ENCODE measurements at regions not wholly inside any gene's neighbourhood (a gene's known extent, or its start where the extent isn't known, plus 50 kb on each side); places are given as distances from the start of the nearest gene placed in this dataset.
A peak's percentile ranks its signal among the peaks of the same experiment; 100 is the strongest.

GRCh38 chr3:115478359-115478758 lies 145.0 kb upstream of the GAP43 start:
- no peak for DNase-seq

DNA sequence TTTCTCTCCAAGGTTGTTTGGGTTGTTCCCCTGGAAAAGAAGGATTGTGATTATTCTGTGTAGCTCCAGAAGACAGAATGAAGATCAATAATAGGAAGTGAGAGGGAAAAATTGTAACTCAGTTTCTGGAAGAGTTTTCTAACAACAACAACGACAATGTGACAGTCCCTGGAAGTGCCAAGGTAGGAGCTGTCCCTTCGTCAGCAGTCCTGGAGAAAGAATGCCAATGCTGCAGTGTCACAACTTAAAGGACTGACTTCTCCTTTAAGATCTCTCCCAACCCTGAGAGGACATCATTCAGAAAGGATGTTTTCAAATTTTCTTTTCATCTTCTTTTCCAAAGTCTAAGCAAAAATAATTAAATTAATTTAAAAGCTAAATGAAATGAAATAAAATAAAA lies 136.4 kb upstream of the GAP43 start:
- no peak for DNase-seq

GRCh38 chr3:115487968-115488367 lies 135.3 kb upstream of the GAP43 start:
- DNase-seq, result no peak

DNA sequence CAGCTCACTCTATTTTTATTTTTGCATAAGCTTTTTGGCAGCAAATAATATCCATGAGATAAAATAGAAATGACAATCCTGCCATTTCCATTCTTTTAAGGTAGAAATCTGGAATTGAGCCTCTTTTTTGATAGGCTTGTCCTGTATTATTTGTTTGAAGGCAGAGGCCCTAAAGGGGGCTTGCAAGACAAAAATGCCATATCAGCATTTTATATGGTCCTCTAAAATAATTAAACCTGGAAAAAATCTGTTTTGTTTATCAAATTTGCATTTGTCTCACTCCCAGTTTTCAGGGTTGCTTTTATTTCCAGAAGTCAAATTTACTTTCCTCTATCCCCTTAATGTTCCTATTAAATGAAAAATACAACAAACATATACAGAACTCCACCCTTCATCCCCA lies 134.9 kb upstream of the GAP43 start:
- DNase-seq, result no peak

DNA sequence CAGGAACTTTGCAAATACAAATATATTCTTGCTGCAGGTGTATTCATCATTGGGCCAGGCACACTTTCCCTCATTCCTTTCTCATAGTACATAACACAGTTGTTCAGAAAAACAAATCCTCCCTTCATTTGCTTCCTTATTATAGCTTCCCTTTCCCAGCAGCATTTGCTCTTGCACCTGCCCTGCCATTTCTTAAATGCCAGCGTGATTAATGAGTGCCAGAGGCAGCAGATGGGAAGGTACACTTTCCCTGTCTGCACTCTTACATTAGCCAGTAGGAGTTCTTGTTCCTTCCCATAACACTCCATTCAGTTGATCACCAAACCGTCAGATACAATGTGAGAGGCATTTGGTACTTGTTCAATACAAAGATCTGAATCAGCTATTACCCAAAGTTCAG lies 128.5 kb upstream of the GAP43 start:
- no peak for DNase-seq

DNA sequence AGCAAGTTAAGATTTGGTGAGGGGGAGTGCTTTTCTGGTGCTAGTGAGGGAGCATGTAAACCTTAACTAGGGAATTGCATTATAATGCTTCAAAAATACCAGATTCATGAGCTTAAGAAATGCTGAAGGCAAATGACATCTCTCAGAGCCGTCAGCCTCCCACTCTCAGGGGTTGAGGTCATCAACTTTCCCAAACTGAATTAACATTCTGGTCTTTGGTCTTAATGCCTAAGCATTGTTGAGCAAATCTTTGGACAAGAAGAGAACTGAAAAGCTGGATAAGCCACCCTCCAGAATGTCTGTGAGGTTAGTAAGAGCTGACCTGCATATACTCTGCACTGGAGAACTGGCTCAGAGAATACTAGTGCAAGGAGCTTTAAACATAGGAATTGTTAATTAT lies 124.9 kb upstream of the GAP43 start:
- no peak for DNase-seq

DNA sequence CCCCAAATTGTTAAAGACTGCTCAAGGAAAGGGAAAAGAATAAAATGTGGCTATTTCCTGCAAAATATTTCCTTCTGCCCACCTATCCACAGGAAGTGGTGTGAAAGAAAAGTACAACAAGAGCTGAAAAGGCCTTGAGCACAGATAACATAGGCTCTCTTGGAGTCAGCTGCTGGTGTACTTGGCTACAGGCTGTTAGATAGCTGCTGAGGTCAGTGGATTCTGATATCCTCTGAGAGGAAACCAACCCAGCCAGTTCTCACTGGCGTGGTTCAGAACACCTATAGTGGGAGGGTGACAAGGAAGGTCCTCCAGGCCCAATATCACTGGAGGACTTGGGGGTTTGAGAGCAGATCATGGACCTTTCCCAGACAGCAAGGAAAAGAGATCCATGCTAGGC lies 124.4 kb upstream of the GAP43 start:
- no peak for DNase-seq

GRCh38 chr3:115499666-115500065 lies 123.6 kb upstream of the GAP43 start:
- no peak for DNase-seq

DNA sequence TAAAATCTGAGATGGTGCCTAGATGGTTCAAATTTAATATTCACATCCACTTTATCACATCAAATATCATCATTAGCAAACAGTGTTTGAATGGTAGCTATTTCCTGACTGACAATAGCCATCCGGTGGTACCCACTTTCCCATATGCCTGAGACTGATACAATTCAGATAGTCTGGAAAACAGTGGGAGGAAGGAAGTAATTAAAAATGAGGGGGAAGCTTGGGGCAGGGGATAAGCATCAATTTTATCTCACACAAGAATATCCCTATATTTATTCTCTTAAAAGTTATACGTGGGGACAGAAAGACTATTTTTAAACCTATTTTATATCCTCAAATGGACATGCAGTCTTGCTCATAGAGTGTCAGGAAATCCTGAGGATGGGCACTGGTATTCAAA lies 122.5 kb upstream of the GAP43 start:
- DNase-seq, result no peak

- no peak for DNase-seq
Measured at GRCh38 chr3:115502128-115502527, 121.2 kb upstream of the GAP43 start.

DNA sequence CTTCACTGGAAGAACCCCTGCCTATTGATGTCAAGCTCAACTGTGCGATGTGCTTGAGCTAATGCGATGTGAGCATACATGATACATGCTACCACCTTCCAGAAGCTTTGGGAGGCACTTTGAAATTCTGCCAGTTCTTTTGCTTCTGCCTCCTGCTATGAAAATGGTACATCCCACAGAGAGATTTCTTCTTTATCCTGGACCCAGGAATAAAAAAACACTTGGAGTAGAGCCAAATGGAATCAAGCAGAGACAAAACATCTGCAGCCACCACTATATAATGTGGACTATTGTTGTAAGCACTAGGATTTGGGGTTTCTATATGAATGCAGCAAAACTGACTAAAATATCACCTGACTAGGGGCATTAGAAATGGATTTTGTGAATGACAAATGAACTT lies 119.9 kb upstream of the GAP43 start:
- DNase-seq, result no peak

DNA sequence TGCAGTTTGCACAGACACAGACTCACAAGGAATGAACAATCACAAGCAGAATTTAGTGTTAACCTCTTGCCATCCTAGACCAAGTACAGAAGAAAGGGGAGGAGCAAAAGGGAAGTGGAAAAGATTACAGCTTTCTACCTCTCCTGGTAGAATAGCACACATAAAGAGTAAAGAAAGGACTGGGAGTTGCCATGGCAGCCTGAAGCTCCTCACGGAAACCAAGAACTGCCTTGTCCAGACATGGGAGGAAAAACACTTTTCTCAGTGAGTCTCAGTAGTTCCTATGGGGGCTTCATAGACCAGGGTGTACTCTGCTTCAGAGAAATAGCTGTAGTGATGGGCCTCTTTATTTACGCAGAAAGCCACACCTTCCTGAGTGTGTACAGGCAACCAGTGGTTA lies 114.7 kb upstream of the GAP43 start:
- no peak for DNase-seq

DNA sequence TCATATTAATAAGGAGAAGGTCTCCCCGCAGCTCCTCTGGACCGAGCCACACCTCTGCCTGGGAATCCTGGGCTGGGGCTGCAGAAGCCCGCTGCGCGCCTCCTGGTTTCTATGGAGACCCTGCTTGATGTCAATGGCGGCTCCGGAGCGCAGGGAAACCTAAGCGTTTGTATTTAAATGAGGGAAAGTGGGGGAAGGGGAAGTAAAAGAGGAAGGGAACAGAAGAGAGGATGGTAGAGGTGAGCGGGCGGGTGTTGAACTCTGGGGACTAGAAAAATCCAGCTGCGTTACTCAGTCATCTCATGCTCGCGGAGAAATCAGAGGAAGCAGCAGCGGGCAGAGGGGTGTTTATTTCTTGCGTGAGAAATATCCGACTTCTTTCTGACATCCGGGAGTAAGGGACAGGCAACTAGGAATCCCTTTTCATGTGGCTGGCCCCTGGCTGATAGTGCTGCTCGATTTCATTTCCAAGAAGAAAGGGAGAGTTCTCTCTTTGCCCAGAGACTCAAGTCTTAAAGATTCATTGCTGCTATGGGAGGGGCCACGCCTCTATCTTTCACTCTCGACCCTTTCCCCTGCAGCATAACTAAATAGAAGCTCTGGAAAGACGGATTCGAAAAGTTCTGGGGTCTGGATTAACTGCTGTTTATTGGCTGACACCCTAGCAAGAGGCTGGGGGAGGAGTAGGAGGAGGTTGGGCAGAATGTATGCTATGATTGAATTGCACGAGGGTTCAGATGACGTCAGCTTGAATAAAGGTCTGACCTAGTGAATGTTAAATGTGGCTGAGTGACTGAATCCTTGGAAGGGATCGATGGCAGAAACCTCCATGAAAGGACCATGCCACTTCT lies 110.5 kb upstream of the GAP43 start:
- DNase-seq, result peak in 1 of 2 experiments; percentile 2

GRCh38 chr3:115513416-115513800 lies 109.9 kb upstream of the GAP43 start:
- no peak for DNase-seq

DNA sequence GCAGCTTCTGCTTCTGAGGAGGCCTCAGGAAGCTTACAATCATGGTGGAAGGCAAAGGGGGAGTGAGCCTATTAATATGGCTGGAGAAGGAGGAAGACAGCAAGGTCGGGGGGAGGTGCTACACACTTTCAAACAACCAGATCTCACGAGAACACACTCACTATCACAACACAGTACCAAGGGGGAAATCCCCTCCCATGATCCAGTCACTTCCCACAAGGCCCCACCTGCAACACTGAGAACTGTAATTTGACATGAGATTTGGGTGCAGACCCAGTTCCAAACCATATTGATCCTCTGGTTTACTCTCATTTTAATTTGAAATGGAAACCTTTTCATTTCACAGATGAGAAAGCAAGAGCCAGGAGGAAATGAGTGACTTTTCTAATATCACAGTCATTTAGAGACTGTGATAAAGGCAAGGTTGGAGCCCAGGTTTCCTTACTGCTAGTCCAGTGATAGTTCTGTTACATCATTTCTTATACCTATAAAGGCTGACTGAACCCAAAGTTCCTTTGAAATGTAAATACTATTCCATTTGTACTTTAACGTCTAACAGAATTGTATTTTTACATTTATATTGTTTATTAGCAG lies 105.8 kb upstream of the GAP43 start:
- DNase-seq, result no peak

DNA sequence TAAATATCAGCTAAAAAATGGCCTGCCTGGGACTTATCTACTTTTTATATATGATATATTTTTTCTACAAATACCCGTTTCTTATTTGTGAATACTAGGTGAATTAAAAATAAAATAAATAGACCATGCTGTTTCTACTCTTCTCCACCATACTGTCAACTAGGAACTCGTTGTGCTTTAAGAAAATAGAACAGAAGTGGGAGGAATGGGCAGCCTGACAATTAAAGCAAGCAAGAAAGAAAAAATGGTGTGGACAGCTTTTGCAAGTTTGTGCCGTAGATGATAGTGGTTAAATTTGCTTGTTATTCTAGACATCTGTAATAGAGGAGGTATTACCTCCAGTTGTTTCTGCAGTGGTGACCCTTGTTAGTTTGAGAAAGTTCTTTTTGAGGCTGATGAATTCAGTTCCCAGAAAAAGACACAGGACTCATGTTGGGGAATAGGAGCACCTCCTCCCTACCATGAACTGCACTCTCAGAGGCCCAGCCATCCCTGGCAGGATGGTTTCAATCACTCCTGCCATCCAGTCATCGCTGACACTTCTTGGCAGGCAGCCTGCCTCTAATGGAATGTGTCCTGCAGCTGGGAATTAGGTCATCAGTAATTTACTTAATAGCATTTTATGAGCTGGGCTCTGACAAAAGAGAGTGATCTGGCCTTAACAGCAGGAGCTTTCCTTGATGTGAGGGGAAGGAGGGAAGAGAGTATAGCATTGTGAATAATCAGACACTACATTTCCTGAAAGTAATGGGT lies 105.0 kb upstream of the GAP43 start:
- DNase-seq, result no peak

GRCh38 chr3:115520241-115520640 lies 103.1 kb upstream of the GAP43 start:
- DNase-seq, result no peak

DNA sequence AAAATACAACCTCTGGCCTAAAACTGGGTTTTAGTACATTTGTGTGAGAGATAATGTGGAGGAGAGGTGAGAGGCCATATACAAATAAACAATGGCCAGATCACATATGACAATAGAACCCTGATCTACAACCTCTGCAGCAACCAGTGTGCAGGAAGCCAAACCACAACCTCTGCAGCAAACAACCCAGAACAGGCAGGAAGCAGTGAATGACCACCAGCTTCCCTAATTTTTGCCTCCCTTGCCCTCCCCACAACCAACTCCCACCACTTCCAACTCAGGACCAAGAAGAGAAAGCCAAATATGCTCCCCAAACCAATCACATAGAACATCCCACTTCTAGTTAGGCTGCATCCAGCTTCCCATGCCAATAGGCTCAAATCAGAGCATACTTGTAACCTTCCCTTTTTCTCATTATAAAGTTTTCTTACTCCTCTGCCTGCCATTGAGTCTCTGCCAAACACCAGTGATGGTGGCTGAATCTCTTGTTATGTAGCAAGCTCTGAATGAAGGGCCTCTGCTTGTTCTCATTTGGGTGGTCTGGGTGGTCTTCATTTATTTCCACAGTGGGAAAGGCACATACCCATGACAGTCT lies 102.6 kb upstream of the GAP43 start:
- no peak for DNase-seq

DNA sequence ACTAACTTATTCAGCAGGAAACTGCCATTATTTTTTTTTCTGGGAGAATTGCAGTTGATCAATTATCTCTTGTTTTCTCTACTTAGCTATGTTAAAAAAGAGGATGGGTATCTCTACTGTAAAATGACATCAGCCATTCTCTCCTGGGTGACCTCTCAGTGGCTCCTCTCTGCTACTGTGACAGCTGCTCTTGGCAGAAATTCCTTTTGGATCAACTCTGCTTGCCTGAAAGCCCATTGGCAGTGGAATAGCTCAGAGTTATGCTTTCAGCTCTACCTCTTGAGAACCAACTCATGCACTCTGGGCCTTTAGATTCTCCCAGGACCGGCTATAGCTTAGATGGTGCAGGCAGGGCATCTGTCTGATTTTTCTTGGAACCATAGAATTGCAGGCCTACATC lies 99.9 kb upstream of the GAP43 start:
- DNase-seq, result no peak

GRCh38 chr3:115524549-115524948 lies 98.8 kb upstream of the GAP43 start:
- no peak for DNase-seq

DNA sequence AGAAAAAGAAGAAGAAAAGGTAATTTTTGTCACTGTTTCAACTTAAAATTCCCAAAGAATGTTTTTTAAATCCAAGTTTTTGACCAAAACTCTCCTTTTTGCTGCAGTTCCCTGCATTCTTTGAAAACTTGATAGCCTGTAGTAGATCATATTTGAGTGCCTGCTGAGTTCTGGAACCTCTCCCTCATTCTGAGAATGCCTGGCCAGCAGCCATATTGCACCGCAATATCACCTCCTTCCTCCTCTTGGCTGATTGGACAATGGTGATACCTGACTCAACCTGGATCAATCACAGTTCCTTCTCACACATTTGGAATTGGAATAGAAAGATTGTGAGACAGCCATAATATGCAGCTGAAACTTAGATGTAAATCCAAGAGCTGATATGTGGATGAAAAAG lies 97.6 kb upstream of the GAP43 start:
- no peak for DNase-seq

GRCh38 chr3:115533218-115533617 lies 90.1 kb upstream of the GAP43 start:
- DNase-seq, result no peak

DNA sequence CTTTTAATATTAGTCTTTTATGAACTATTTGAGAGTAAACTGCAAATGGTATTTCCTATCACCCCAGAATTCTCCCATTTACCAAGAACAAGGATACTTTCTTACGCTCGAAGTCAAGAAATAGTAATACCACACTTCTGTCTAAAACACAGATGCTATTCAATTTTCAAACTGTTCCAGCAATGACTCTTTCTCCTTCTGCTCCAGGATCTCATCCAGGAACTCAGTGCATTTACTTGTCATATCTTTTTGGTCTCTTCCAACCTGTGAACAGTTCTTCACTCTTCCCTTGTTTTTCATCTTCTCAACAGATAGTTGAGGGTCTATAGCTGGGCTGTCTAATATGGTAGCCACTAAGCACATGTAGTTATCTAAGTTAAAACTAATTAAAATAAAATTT lies 87.1 kb upstream of the GAP43 start:
- DNase-seq, result no peak

- DNase-seq, result no peak
Measured at GRCh38 chr3:115537669-115538068, 85.6 kb upstream of the GAP43 start.
